ENCODE measurements at regions not wholly inside any gene's neighbourhood (a gene's known extent, or its start where the extent isn't known, plus 50 kb on each side); places are given as distances from the start of the nearest gene placed in this dataset.

GRCh38 chr18:25798046-25798445 lies 292.4 kb downstream of the SS18 start:
- POLR2A ChIA-PET: no interaction called here
- CTCF ChIA-PET: no interaction called here
- Mint-ChIP-seq H3K27ac (ENCODE audit: unreplicated experiment) (no peak overlapping the region), H3K9me3 (ENCODE audit: unreplicated experiment) (no peaks in the 10 kb centered on the region), H3K4me1 (ENCODE audit: low read depth, unreplicated experiment) (no peaks in the 10 kb centered on the region), H3K36me3 (ENCODE audit: insufficient read depth, unreplicated experiment) (no peaks in the 10 kb centered on the region), H3K4me3 (ENCODE audit: unreplicated experiment) (no peak overlapping the region), H3K27me3 (ENCODE audit: insufficient read depth, unreplicated experiment) (peaks cover 10% of the 10 kb centered on the region)
- BruUV-seq (replicated peaks): no TSS peak
- intact Hi-C loops (cut with micrococcal nuclease; ENCODE audit: unreplicated experiment): no loop called here
- DNase-seq: no peak
- no peak for TF ChIP-seq CTCF (IDR thresholded peaks at IDR 0.05; ENCODE audit: insufficient read depth in 1 of 2, low read depth in 1 of 2, low read length in 1 of 2, severe bottlenecking in 1 of 2, unreplicated experiment in 1 of 2)
- Histone ChIP-seq H3K4me1 (no peaks in the 10 kb centered on the region), H3K36me3 (ENCODE audit: control insufficient read depth, insufficient read depth, low read length) (no peaks in the 10 kb centered on the region), H3K9me3 (no peaks in the 10 kb centered on the region), H3K4me3 (ENCODE audit: low read depth, low read length) (no peak overlapping the region), H3K27me3 (replicated peaks; ENCODE audit: control insufficient read depth, insufficient read depth, low read length) (no peaks in the 10 kb centered on the region)

DNA sequence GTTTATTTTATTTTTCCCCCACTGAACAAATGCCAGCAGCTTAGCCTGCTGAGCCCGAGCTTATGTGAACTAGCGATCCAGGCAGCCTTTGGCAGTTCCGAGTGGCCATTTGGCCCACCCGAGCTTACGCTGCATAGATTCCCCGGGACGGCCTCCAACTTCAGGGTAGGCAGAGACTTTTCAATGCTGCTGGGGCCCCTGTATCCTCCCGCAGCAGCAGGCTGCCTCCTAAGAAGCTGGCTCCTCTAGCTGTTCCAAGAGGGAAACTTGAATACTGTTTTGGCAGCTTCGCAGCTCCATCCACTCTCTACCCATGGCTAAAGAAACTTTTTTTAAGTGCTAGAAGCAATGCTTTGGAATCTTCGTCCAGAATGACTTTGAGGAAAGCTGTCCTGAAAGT lies 295.2 kb downstream of the SS18 start:
- ChIA-PET CTCF (no interaction called here), POLR2A (no interaction called here)
- no peak for TF ChIP-seq CTCF (IDR thresholded peaks at IDR 0.05; ENCODE audit: insufficient read depth in 1 of 2, low read depth in 1 of 2, low read length in 1 of 2, severe bottlenecking in 1 of 2, unreplicated experiment in 1 of 2)
- Histone ChIP-seq H3K27me3 (replicated peaks; ENCODE audit: control insufficient read depth, insufficient read depth, low read length) (no peaks in the 10 kb centered on the region), H3K36me3 (ENCODE audit: control insufficient read depth, insufficient read depth, low read length) (no peaks in the 10 kb centered on the region), H3K4me3 (ENCODE audit: low read depth, low read length) (no peak overlapping the region), H3K9me3 (no peaks in the 10 kb centered on the region), H3K4me1 (no peaks in the 10 kb centered on the region)
- H3K9me3 Mint-ChIP-seq (ENCODE audit: unreplicated experiment): no peaks in the 10 kb centered on the region
- no peak overlapping the region for H3K4me3 Mint-ChIP-seq (ENCODE audit: unreplicated experiment)
- H3K27ac Mint-ChIP-seq (ENCODE audit: unreplicated experiment): no peak overlapping the region
- DNase-seq: no peak
- BruUV-seq (replicated peaks): no TSS peak
- H3K36me3 Mint-ChIP-seq (ENCODE audit: insufficient read depth, unreplicated experiment): no peaks in the 10 kb centered on the region
- H3K27me3 Mint-ChIP-seq (ENCODE audit: insufficient read depth, unreplicated experiment): no peaks in the 10 kb centered on the region
- intact Hi-C loops (cut with micrococcal nuclease; ENCODE audit: unreplicated experiment): no loop called here
- no peaks in the 10 kb centered on the region for H3K4me1 Mint-ChIP-seq (ENCODE audit: low read depth, unreplicated experiment)

- ChIA-PET POLR2A (no interaction called here), CTCF (no interaction called here)
- Mint-ChIP-seq H3K36me3 (ENCODE audit: insufficient read depth, unreplicated experiment) (no peaks in the 10 kb centered on the region), H3K27ac (ENCODE audit: unreplicated experiment) (no peak overlapping the region), H3K4me3 (ENCODE audit: unreplicated experiment) (no peak overlapping the region), H3K27me3 (ENCODE audit: insufficient read depth, unreplicated experiment) (peaks cover 7% of the 10 kb centered on the region), H3K9me3 (ENCODE audit: unreplicated experiment) (no peaks in the 10 kb centered on the region), H3K4me1 (ENCODE audit: low read depth, unreplicated experiment) (no peaks in the 10 kb centered on the region)
- Histone ChIP-seq H3K4me1 (no peaks in the 10 kb centered on the region), H3K9me3 (no peaks in the 10 kb centered on the region), H3K4me3 (ENCODE audit: low read depth, low read length) (no peak overlapping the region), H3K36me3 (ENCODE audit: control insufficient read depth, insufficient read depth, low read length) (no peaks in the 10 kb centered on the region), H3K27me3 (replicated peaks; ENCODE audit: control insufficient read depth, insufficient read depth, low read length) (no peaks in the 10 kb centered on the region)
- BruUV-seq (replicated peaks): no TSS peak
- intact Hi-C loops (cut with micrococcal nuclease; ENCODE audit: unreplicated experiment): no loop called here
- TF ChIP-seq CTCF (IDR thresholded peaks at IDR 0.05; ENCODE audit: insufficient read depth in 1 of 2, low read depth in 1 of 2, low read length in 1 of 2, severe bottlenecking in 1 of 2, unreplicated experiment in 1 of 2): no peak
- no peak for DNase-seq
Measured at GRCh38 chr18:25787276-25787675, 303.1 kb downstream of the SS18 start.
